Panc1 (cell line): ENCODE measurements at regions not wholly inside any gene's neighbourhood (a gene's known extent, or its start where the extent isn't known, plus 50 kb on each side); places are given as distances from the start of the nearest gene placed in this dataset.

Experiments used
- ATAC-seq: fragments of 200-7000 bp; cut with Tn5 transposase; 2 replicates; pipeline ENCODE4 v1.9.1; 2020; ENCODE audit warnings: mild to moderate bottlenecking, moderate library complexity
- BruUV-seq: library from RNA; stranded (reverse); fragments of 400-500 nt; replicated peaks from 2 replicates; lab custom pipeline; 2021; lab: Mats Ljungman, UMichigan
- CTCF ChIA-PET: fragments of 300-600 bp; sonication (Branson Sonifier 250); formaldehyde crosslinking; loops from one replicate; lab custom pipeline; 2022; ENCODE audit warnings: antibody characterized with exemption; lab: Charles Lee
- POLR2A ChIA-PET: fragments of 300-600 bp; sonication (Branson Sonifier 250); formaldehyde crosslinking; loops from one replicate; lab custom pipeline; 2022; ENCODE audit warnings: antibody characterized with exemption; lab: Charles Lee
- DNase-seq: peaks from one replicate; pipeline ENCODE4 v3.0.0-alpha.2; 2010; ENCODE audit warnings: low read depth, low spot score
- H3K27ac ChIP-seq: 2 replicates; pipeline ENCODE4 v1.5.1; 2011; ENCODE audit warnings: mild to moderate bottlenecking, low read length, inconsistent platforms
- H3K27me3 ChIP-seq: fragments of 200-500 bp; sonication (Bioruptor generic); 2 replicates; pipeline ENCODE4 v1.6.0; 2014; ENCODE audit warnings: low read length, inconsistent platforms; ENCODE audit not compliant: control insufficient read depth, insufficient read depth
- H3K36me3 ChIP-seq: fragments of 200-500 bp; sonication (Bioruptor generic); 2 replicates; pipeline ENCODE4 v1.5.1; 2014; ENCODE audit warnings: inconsistent platforms, mild to moderate bottlenecking, low read length, moderate library complexity; ENCODE audit not compliant: control insufficient read depth, insufficient read depth
- H3K4me1 ChIP-seq: 2 replicates; pipeline ENCODE4 v1.5.1; 2011; ENCODE audit warnings: inconsistent platforms, mild to moderate bottlenecking, low read length, moderate library complexity; ENCODE audit not compliant: control insufficient read depth, insufficient read depth
- H3K4me3 ChIP-seq, 2 experiments: 2 replicates each; pipeline ENCODE4 v1.5.1; 2011 to 2012; ENCODE audit warnings: low read depth in 2 of 2, low read length in 2 of 2, mild to moderate bottlenecking in 2 of 2, inconsistent platforms in 1 of 2, moderate library complexity in 1 of 2
- H3K9me3 ChIP-seq: fragments of 200-500 bp; sonication (Bioruptor generic); 2 replicates; pipeline ENCODE4 v1.5.1; 2014; ENCODE audit warnings: low read depth, mild to moderate bottlenecking, inconsistent platforms, low read length, moderate library complexity; ENCODE audit not compliant: control insufficient read depth, insufficient read depth
- CTCF ChIP-seq: fragments of 450-650 bp; IDR thresholded peaks from 2 replicates; pipeline ENCODE4 v1.5.1; 2017; ENCODE audit warnings: mild to moderate bottlenecking
- POLR2AphosphoS5 ChIP-seq: IDR thresholded peaks from 2 replicates; pipeline ENCODE4 v1.6.1; 2012; ENCODE audit warnings: mild to moderate bottlenecking, low read depth, low read length, moderate library complexity
- REST ChIP-seq, 2 experiments: IDR thresholded peaks; 2 replicates each; pipeline ENCODE4 v1.6.1; 2011 to 2012; ENCODE audit warnings: low read depth in 2 of 2, control low read depth in 1 of 2, low read length in 1 of 2, mild to moderate bottlenecking in 1 of 2, moderate library complexity in 1 of 2; ENCODE audit not compliant: insufficient read depth in 1 of 2
- SIN3A ChIP-seq: IDR thresholded peaks from 2 replicates; pipeline ENCODE4 v1.6.1; 2012; ENCODE audit warnings: low read depth, mild to moderate bottlenecking, low read length, moderate library complexity, borderline replicate concordance; ENCODE audit not compliant: insufficient read depth
- TCF7L2 ChIP-seq: IDR thresholded peaks from 2 replicates; pipeline ENCODE4 v1.6.1; 2011; ENCODE audit warnings: mild to moderate bottlenecking, low read depth, low read length, inconsistent platforms
- in situ Hi-C: cut with HindIII; loops from 2 replicates; pipeline ENCODE4 v1.10.0; 2016; ENCODE audit warnings: low sequenced_read_pairs, low pct_unique_long_range_greater_than_20kb
- intact Hi-C: fragments of 100-400 bp; cut with micrococcal nuclease; formaldehyde crosslinking; loops from one replicate; pipeline ENCODE4 v1.10.0; 2022; ENCODE audit not compliant: unreplicated experiment

GRCh38 chr17:34412965-34413441, 50.0 kb upstream of the CCL1 start:
- Histone ChIP-seq H3K9me3 (no peaks in the 10 kb centered on the region), H3K27me3 (no peaks in the 10 kb centered on the region; the same call in 1 of the 2 replicates), H3K4me3 (no peak overlapping the region), H3K4me1 (no peaks in the 10 kb centered on the region), H3K36me3 (no peaks in the 10 kb centered on the region), H3K27ac (no peak overlapping the region)
- DNase-seq, result no peak
- in situ Hi-C loops, result no loop called here
- intact Hi-C loops, result no loop called here
- ATAC-seq, result no peak
- no TSS peak for BruUV-seq
- no peak for TF ChIP-seq SIN3A
- TF ChIP-seq CTCF, result no peak
- no peak for TF ChIP-seq POLR2AphosphoS5
- TF ChIP-seq REST (IDR thresholded peaks at IDR 0.05; ENCODE audit: insufficient read depth in 1 of 2, low read depth in 2 of 2, low read length in 1 of 2), result no peak
- TF ChIP-seq TCF7L2, result no peak
- CTCF ChIA-PET, result no interaction called here
- POLR2A ChIA-PET, result no interaction called here
